ENCODE measurements at regions not wholly inside any gene's neighbourhood (a gene's known extent, or its start where the extent isn't known, plus 50 kb on each side); places are given as distances from the start of the nearest gene placed in this dataset.
"Not testable (repeated sequence)": the region's sequence is repeated elsewhere in the genome, so short reads cannot be mapped to it uniquely, and the experiment has no call there.

DNA sequence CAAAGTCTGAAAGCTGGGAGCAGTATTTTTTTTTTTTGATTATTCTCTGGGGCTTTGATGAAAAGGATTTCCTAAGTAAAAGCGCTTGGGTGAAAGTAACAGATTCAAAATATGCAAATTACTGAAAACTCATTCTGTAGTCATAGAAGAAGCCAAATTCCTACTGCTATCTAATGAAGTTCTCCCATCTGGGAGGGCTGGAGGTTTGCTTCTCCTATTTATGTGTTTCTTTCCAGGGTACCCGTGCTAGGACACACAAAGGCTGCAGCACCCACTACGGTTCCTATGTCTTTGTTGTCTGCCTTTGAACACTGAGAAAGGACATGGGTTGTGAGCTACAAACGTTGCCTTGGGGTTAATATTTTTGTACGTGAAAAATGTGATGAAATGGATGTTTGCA, 324.7 kb upstream of the KAZN start:
- H3K36me3 ChIP-seq (replicated peaks in 1 of 2; ENCODE audit: control insufficient read depth in 2 of 2, insufficient read depth in 2 of 2, low read length in 2 of 2) = no peaks in the 10 kb centered on the region
- H2AFZ ChIP-seq (ENCODE audit: low read length) = no peak overlapping the region
- H3K9ac ChIP-seq (ENCODE audit: low read depth, low read length, poor library complexity) = no peak overlapping the region
- no peak overlapping the region for H4K91ac ChIP-seq (ENCODE audit: low read depth, low read length, poor library complexity)
- no peak overlapping the region for H3K18ac ChIP-seq (ENCODE audit: low read length)
- H3K27ac ChIP-seq (replicated peaks; ENCODE audit: low read length) = no peak overlapping the region
- no peak overlapping the region for H3K4me3 ChIP-seq (ENCODE audit: low read length in 2 of 2)
- H2AK5ac ChIP-seq (ENCODE audit: low read depth, low read length) = no peak overlapping the region
- no peak overlapping the region for H3K4ac ChIP-seq (ENCODE audit: low read length)
- no peak overlapping the region for H3K4me2 ChIP-seq (ENCODE audit: insufficient read depth, low read length, poor library complexity, severe bottlenecking)
- WGBS, 2 donors (ENCODE audit: extremely low coverage in 2 of 2, insufficient read length in 2 of 2, insufficient replicate concordance in 1 of 2) = no CpG with 5 or more reads among the region's 5 CpGs
- H3K23ac ChIP-seq (ENCODE audit: low read depth, low read length, poor library complexity) = no peak overlapping the region
- no peak for DNase-seq (ENCODE audit: low spot score)
- H2BK15ac ChIP-seq (ENCODE audit: low read length) = no peak overlapping the region
- no peak overlapping the region for H2BK5ac ChIP-seq (ENCODE audit: low read length)
- no peak overlapping the region for H2BK120ac ChIP-seq (ENCODE audit: low read depth, low read length)
- peaks cover 0 to 2% of the 10 kb centered on the region in 2 donors for H3K4me1 ChIP-seq (ENCODE audit: control insufficient read depth in 2 of 2, insufficient read depth in 1 of 2, low read depth in 1 of 2, low read length in 2 of 2)
- peaks cover 4 to 6% of the 10 kb centered on the region in 2 donors for H3K9me3 ChIP-seq (replicated peaks in 1 of 2; ENCODE audit: control insufficient read depth in 2 of 2, insufficient read depth in 1 of 2, low read depth in 1 of 2, low read length in 2 of 2)
- H3K14ac ChIP-seq (ENCODE audit: low read length) = no peak overlapping the region
- H2BK12ac ChIP-seq (ENCODE audit: low read length) = no peak overlapping the region
- H3K27me3 ChIP-seq (ENCODE audit: control insufficient read depth in 3 of 3, insufficient read depth in 3 of 3, low read depth in 1 of 3, low read length in 3 of 3) = no peaks in the 10 kb centered on the region
- no peak overlapping the region for H4K8ac ChIP-seq (ENCODE audit: low read depth, low read length)
- no peaks in the 10 kb centered on the region for H3K79me1 ChIP-seq (ENCODE audit: low read depth, low read length)

DNA sequence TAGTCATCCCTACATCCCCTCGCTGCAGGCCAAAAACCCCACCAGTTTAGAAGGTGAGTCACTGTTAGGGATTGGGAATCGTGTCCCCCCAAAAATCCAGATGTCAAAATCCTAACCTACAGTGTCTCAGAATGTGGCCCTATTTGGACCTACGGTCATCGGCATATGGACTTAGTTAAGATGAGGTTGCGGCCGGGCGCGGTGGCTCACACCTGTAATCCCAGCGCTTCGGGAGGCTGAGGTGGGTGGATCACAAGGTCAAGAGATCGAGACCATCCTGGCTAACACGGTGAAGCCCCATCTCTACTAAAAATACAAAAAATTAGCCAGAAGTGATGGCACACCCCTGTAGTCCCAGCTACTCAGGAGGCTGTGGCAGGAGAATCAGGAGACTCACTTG, 318.6 kb upstream of the KAZN start:
- not testable (repeated sequence) for H2BK5ac ChIP-seq (ENCODE audit: low read length); H2BK120ac ChIP-seq (ENCODE audit: low read depth, low read length); H3K23ac ChIP-seq (ENCODE audit: low read depth, low read length, poor library complexity); H3K9ac ChIP-seq (ENCODE audit: low read depth, low read length, poor library complexity); H3K4me3 ChIP-seq (ENCODE audit: low read length in 2 of 2); H3K79me1 ChIP-seq (ENCODE audit: low read depth, low read length); H3K9me3 ChIP-seq (replicated peaks in 1 of 2; ENCODE audit: control insufficient read depth in 2 of 2, insufficient read depth in 1 of 2, low read depth in 1 of 2, low read length in 2 of 2); H2AK5ac ChIP-seq (ENCODE audit: low read depth, low read length); H2BK15ac ChIP-seq (ENCODE audit: low read length); H2BK12ac ChIP-seq (ENCODE audit: low read length); H2AFZ ChIP-seq (ENCODE audit: low read length); H3K14ac ChIP-seq (ENCODE audit: low read length); H3K4me2 ChIP-seq (ENCODE audit: insufficient read depth, low read length, poor library complexity, severe bottlenecking); H4K8ac ChIP-seq (ENCODE audit: low read depth, low read length); H3K27me3 ChIP-seq (ENCODE audit: control insufficient read depth in 3 of 3, insufficient read depth in 3 of 3, low read depth in 1 of 3, low read length in 3 of 3); DNase-seq (ENCODE audit: low spot score); H3K4ac ChIP-seq (ENCODE audit: low read length); H4K91ac ChIP-seq (ENCODE audit: low read depth, low read length, poor library complexity); H3K4me1 ChIP-seq (ENCODE audit: control insufficient read depth in 2 of 2, insufficient read depth in 1 of 2, low read depth in 1 of 2, low read length in 2 of 2); H3K27ac ChIP-seq (replicated peaks; ENCODE audit: low read length); H3K36me3 ChIP-seq (replicated peaks in 1 of 2; ENCODE audit: control insufficient read depth in 2 of 2, insufficient read depth in 2 of 2, low read length in 2 of 2); H3K18ac ChIP-seq (ENCODE audit: low read length)
- no CpG with 5 or more reads among the region's 12 CpGs for WGBS, 2 donors (ENCODE audit: extremely low coverage in 2 of 2, insufficient read length in 2 of 2, insufficient replicate concordance in 1 of 2)

DNA sequence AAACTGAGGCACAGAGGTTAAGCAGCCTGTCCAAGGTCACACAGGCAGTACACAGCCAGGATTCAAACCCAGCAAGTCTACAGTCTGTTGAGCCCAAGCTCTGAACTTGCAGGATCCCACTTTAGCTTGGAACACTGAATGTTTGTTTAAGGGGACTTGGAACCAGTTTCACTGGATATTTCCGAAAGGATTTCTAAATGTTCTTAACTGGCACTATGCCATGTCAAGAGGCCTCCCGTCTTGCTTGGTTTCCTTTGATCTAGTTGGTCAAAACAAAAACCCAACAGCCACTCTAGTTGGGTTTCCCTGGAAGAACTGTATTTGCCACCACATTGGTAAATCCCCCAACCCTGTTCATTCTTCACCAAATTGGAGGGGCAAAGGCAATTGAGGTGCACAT, 317.6 kb upstream of the KAZN start:
- no CpG with 5 or more reads among the region's 2 CpGs for WGBS, 2 donors (ENCODE audit: extremely low coverage in 2 of 2, insufficient read length in 2 of 2, insufficient replicate concordance in 1 of 2)
- Histone ChIP-seq H3K79me1 (ENCODE audit: low read depth, low read length) (no peaks in the 10 kb centered on the region), H3K9ac (ENCODE audit: low read depth, low read length, poor library complexity) (no peak overlapping the region), H3K4me1 (ENCODE audit: control insufficient read depth in 2 of 2, insufficient read depth in 1 of 2, low read depth in 1 of 2, low read length in 2 of 2) (peaks cover 8 to 10% of the 10 kb centered on the region in 2 donors), H3K4me2 (ENCODE audit: insufficient read depth, low read length, poor library complexity, severe bottlenecking) (no peak overlapping the region), H2AFZ (ENCODE audit: low read length) (no peak overlapping the region), H3K14ac (ENCODE audit: low read length) (no peak overlapping the region), H2BK120ac (ENCODE audit: low read depth, low read length) (no peak overlapping the region), H2BK15ac (ENCODE audit: low read length) (no peak overlapping the region), H3K36me3 (replicated peaks in 1 of 2; ENCODE audit: control insufficient read depth in 2 of 2, insufficient read depth in 2 of 2, low read length in 2 of 2) (no peaks in the 10 kb centered on the region), H4K8ac (ENCODE audit: low read depth, low read length) (no peak overlapping the region), H3K4ac (ENCODE audit: low read length) (no peak overlapping the region), H2BK12ac (ENCODE audit: low read length) (no peak overlapping the region), H3K27ac (replicated peaks; ENCODE audit: low read length) (no peak overlapping the region), H2AK5ac (ENCODE audit: low read depth, low read length) (no peak overlapping the region), H3K4me3 (ENCODE audit: low read length in 2 of 2) (no peak overlapping the region), H3K23ac (ENCODE audit: low read depth, low read length, poor library complexity) (no peak overlapping the region), H3K9me3 (replicated peaks in 1 of 2; ENCODE audit: control insufficient read depth in 2 of 2, insufficient read depth in 1 of 2, low read depth in 1 of 2, low read length in 2 of 2) (peaks cover 0 to under 1% of the 10 kb centered on the region in 2 donors), H4K91ac (ENCODE audit: low read depth, low read length, poor library complexity) (no peak overlapping the region), H2BK5ac (ENCODE audit: low read length) (no peak overlapping the region), H3K27me3 (ENCODE audit: control insufficient read depth in 3 of 3, insufficient read depth in 3 of 3, low read depth in 1 of 3, low read length in 3 of 3) (peaks cover 0 to 9% (median 0%) of the 10 kb centered on the region in 3 experiments), H3K18ac (ENCODE audit: low read length) (no peak overlapping the region)
- DNase-seq (ENCODE audit: low spot score) = no peak

DNA sequence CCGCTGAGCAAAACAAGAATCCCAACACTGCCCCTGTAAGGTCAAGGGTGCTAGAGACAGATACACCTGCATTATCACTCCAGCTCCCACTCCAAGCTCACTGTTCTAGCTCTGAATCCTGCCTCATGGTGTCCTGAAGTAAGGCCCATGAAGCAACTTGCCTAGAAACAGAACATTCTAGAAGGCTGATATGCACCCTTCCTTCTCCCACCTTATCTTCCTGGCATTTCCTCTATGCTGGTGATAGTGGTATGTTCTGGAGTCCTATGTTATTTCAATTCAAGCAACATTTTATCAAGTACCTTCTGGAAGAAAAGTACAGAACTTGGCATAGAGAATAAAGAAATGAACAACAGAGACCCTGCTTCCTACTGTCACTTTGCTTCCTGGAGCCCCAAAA, 317.1 kb upstream of the KAZN start:
- no peak overlapping the region for H3K14ac ChIP-seq (ENCODE audit: low read length)

More for the DNA sequence above, 317.1 kb upstream of the KAZN start:
- H2BK12ac ChIP-seq (ENCODE audit: low read length) = no peak overlapping the region
- H4K8ac ChIP-seq (ENCODE audit: low read depth, low read length) = no peak overlapping the region
- DNase-seq (ENCODE audit: low spot score) = no peak
- H3K27ac ChIP-seq (replicated peaks; ENCODE audit: low read length) = no peak overlapping the region
- H3K27me3 ChIP-seq (ENCODE audit: control insufficient read depth in 3 of 3, insufficient read depth in 3 of 3, low read depth in 1 of 3, low read length in 3 of 3) = peaks cover 0 to 9% (median 0%) of the 10 kb centered on the region in 3 experiments
- H4K91ac ChIP-seq (ENCODE audit: low read depth, low read length, poor library complexity) = no peak overlapping the region
- no peak overlapping the region for H2AK5ac ChIP-seq (ENCODE audit: low read depth, low read length)
- H3K4ac ChIP-seq (ENCODE audit: low read length) = no peak overlapping the region
- H3K4me2 ChIP-seq (ENCODE audit: insufficient read depth, low read length, poor library complexity, severe bottlenecking) = no peak overlapping the region
- H3K4me1 ChIP-seq (ENCODE audit: control insufficient read depth in 2 of 2, insufficient read depth in 1 of 2, low read depth in 1 of 2, low read length in 2 of 2) = peaks cover 8% of the 10 kb centered on the region in 2 donors
- WGBS, 2 donors (ENCODE audit: extremely low coverage in 2 of 2, insufficient read length in 2 of 2, insufficient replicate concordance in 1 of 2) = no CpG with 5 or more reads among the region's 1 CpG
- no peak overlapping the region for H2BK5ac ChIP-seq (ENCODE audit: low read length)
- no peak overlapping the region for H2BK15ac ChIP-seq (ENCODE audit: low read length)
- no peak overlapping the region for H3K4me3 ChIP-seq (ENCODE audit: low read length in 2 of 2)
- no peak overlapping the region for H3K18ac ChIP-seq (ENCODE audit: low read length)
- H2BK120ac ChIP-seq (ENCODE audit: low read depth, low read length) = no peak overlapping the region
- no peak overlapping the region for H3K23ac ChIP-seq (ENCODE audit: low read depth, low read length, poor library complexity)
- no peaks in the 10 kb centered on the region for H3K79me1 ChIP-seq (ENCODE audit: low read depth, low read length)
- peaks cover 0 to 2% of the 10 kb centered on the region in 2 donors for H3K9me3 ChIP-seq (replicated peaks in 1 of 2; ENCODE audit: control insufficient read depth in 2 of 2, insufficient read depth in 1 of 2, low read depth in 1 of 2, low read length in 2 of 2)
- H3K36me3 ChIP-seq (replicated peaks in 1 of 2; ENCODE audit: control insufficient read depth in 2 of 2, insufficient read depth in 2 of 2, low read length in 2 of 2) = no peaks in the 10 kb centered on the region
- no peak overlapping the region for H3K9ac ChIP-seq (ENCODE audit: low read depth, low read length, poor library complexity)
- no peak overlapping the region for H2AFZ ChIP-seq (ENCODE audit: low read length)
